HepG2 (cell line): ENCODE measurements at regions not wholly inside any gene's neighbourhood (a gene's known extent, or its start where the extent isn't known, plus 50 kb on each side); places are given as distances from the start of the nearest gene placed in this dataset.
"Not testable (repeated sequence)": the region's sequence is repeated elsewhere in the genome, so short reads cannot be mapped to it uniquely, and the experiment has no call there.

ENCODE experiments used
- ATAC-seq: fragments of 200-7000 bp; cut with Tn5 transposase; 3 replicates; pipeline ENCODE4 v1.9.1; 2020; ENCODE audit warnings: mild to moderate bottlenecking, moderate library complexity
- BruUV-seq: library from RNA; stranded (reverse); fragments of 400-500 nt; replicated peaks from 2 replicates; lab custom pipeline; 2021; lab: Mats Ljungman, UMichigan
- CTCF ChIA-PET: fragments of 300-600 bp; formaldehyde crosslinking; extraction: SDS; loops from one replicate; lab custom pipeline; 2021; ENCODE audit warnings: low total read pairs, inconsistent platforms, low intra/inter-chr PET ratio; lab: Yijun Ruan, JAX
- POLR2A ChIA-PET: fragments of 350-600 bp; sonication (Branson Sonifier 250); formaldehyde crosslinking; loops from one replicate; lab custom pipeline; 2020; ENCODE audit warnings: antibody characterized with exemption, inconsistent platforms; lab: Yijun Ruan, JAX
- DNase-seq: peaks from one replicate; pipeline ENCODE4 v3.0.0-alpha.2; 2015; ENCODE audit warnings: low spot score
- FAIRE-seq: peaks from 3 replicates; lab custom pipeline; 2011; peaks lifted over from hg19 to GRCh38; lab: Jason Lieb, UNC
- H2AFZ ChIP-seq: one replicate; pipeline ENCODE4 v1.6.1; 2011; ENCODE audit warnings: low read length, inconsistent platforms
- H3K27ac ChIP-seq: fragments of 300-600 bp; 3 replicates; pipeline ENCODE4 v1.8.0; 2011; ENCODE audit warnings: mixed run types, mild to moderate bottlenecking, mixed read lengths, low read length, inconsistent platforms; ENCODE audit not compliant: insufficient read depth; ENCODE audit errors: extremely low read length
- H3K27me3 ChIP-seq, 2 experiments: fragments of 200-600 bp in 1 of 2; 2 replicates in 1 of 2; 3 replicates in 1 of 2; pipeline versions ENCODE4 v1.6.0 to v1.8.0; 2011; ENCODE audit warnings: low read length in 2 of 2, mild to moderate bottlenecking in 2 of 2, moderate library complexity in 2 of 2, inconsistent platforms in 1 of 2; ENCODE audit not compliant: insufficient read depth in 2 of 2, control insufficient read depth in 1 of 2
- H3K36me3 ChIP-seq, 2 experiments: fragments of 200-600 bp in 1 of 2; replicated peaks in 1 of 2; 2 replicates in 1 of 2; 3 replicates in 1 of 2; pipeline versions ENCODE4 v1.5.1 to v1.8.0; 2011; ENCODE audit warnings: low read length in 2 of 2, inconsistent platforms in 1 of 2; ENCODE audit not compliant: insufficient read depth in 2 of 2, control insufficient read depth in 1 of 2
- H3K4me1 ChIP-seq: 2 replicates; pipeline ENCODE4 v1.5.1; 2012; ENCODE audit warnings: low read length, inconsistent platforms; ENCODE audit not compliant: insufficient read depth
- H3K4me2 ChIP-seq: 2 replicates; pipeline ENCODE4 v1.6.0; 2011; ENCODE audit warnings: low read depth, low read length, inconsistent platforms
- H3K4me3 ChIP-seq, 3 experiments: fragments of 200-600 bp in 1 of 3; sonication (generic), shearing (Covaris generic) in 1 of 3; replicated peaks in 1 of 3; 2 replicates each; pipeline ENCODE4 v1.5.1; 2011 to 2016; ENCODE audit warnings: low read length in 3 of 3, inconsistent platforms in 2 of 3, low read depth in 2 of 3, mild to moderate bottlenecking in 2 of 3, control low read depth in 1 of 3, mixed read lengths in 1 of 3; ENCODE audit not compliant: insufficient read depth in 1 of 3
- H3K79me2 ChIP-seq: one replicate; pipeline ENCODE4 v1.6.1; 2011; ENCODE audit warnings: low read length, inconsistent platforms; ENCODE audit not compliant: insufficient read depth
- H3K9ac ChIP-seq: 2 replicates; pipeline ENCODE4 v1.6.0; 2011; ENCODE audit warnings: mild to moderate bottlenecking, low read depth, low read length, inconsistent platforms; ENCODE audit not compliant: insufficient read depth
- H3K9me3 ChIP-seq: 2 replicates; pipeline ENCODE4 v1.5.1; 2012; ENCODE audit warnings: mild to moderate bottlenecking, low read length
- H4K20me1 ChIP-seq: 2 replicates; pipeline ENCODE4 v1.6.0; 2011; ENCODE audit warnings: inconsistent platforms, mild to moderate bottlenecking, low read length, moderate library complexity; ENCODE audit not compliant: insufficient read depth
- CAMTA2 ChIP-seq: sonication (generic); formaldehyde crosslinking; IDR thresholded peaks from 2 replicates; pipeline ENCODE4 v1.4.0; 2020; ENCODE audit warnings: mild to moderate bottlenecking, missing genetic modification reagents, borderline replicate concordance
- CENPT ChIP-seq: sonication (generic); formaldehyde crosslinking; IDR thresholded peaks from 2 replicates; pipeline ENCODE4 v1.8.0; 2022; ENCODE audit warnings: low read depth, mild to moderate bottlenecking, moderate library complexity, missing genetic modification reagents
- MAFF ChIP-seq: IDR thresholded peaks from 2 replicates; pipeline ENCODE4 v1.6.1; 2011; ENCODE audit warnings: low read depth, low read length, improper control_type of control experiment
- MAFK ChIP-seq, 2 experiments: IDR thresholded peaks in 1 of 2; conservative IDR thresholded peaks in 1 of 2; 2 replicates each; pipeline ENCODE4 v1.6.1; 2011; ENCODE audit warnings: improper control_type of control experiment in 2 of 2, low read length in 2 of 2
- WGBS: methylation state at CpG from one replicate; pipeline ENCODE4 v1.1.6; 2017; ENCODE audit warnings: low lambda C conversion rate; 5-methylcytosine and 5-hydroxymethylcytosine counted together
- in situ Hi-C: cut with HindIII; loops from 2 replicates; pipeline ENCODE4 v1.10.0; 2017; ENCODE audit warnings: low pct_unique_long_range_greater_than_20kb; ENCODE audit not compliant: extremely low pct_ligation_motif_present
- intact Hi-C: fragments of 100-400 bp; cut with micrococcal nuclease; formaldehyde crosslinking; loops from one replicate; pipeline ENCODE4 v1.10.0; 2022; ENCODE audit not compliant: unreplicated experiment

- ATAC-seq, H3K4me3 ChIP-seq, DNase-seq, FAIRE-seq, in situ Hi-C loops, H3K27ac ChIP-seq, POLR2A ChIA-PET, H3K4me2 ChIP-seq, CTCF ChIA-PET, H3K27me3 ChIP-seq, H3K79me2 ChIP-seq, H3K36me3 ChIP-seq, intact Hi-C loops, H4K20me1 ChIP-seq, H3K4me1 ChIP-seq, H3K9me3 ChIP-seq, H3K9ac ChIP-seq, BruUV-seq, H2AFZ ChIP-seq: not testable (repeated sequence)
- 33% methylated on average over 15 of the region's 15 CpGs for WGBS
- peak in 1 of 2 experiments; percentile 46; a peak in 2 of 4 replicates for TF ChIP-seq MAFK (conservative IDR thresholded peaks at IDR 0.05 in 1 of 2, IDR thresholded peaks at IDR 0.05 in 1 of 2; ENCODE audit: low read length in 2 of 2)
- TF ChIP-seq MAFF, result 0 out of 2 replicates have a peak, but pooled peaks have one; percentile 13
These were observed 281.3 kb upstream of the CHAC2 start for GRCh38 chr2:53486185-53486899.

- FAIRE-seq (no peak), DNase-seq (no peak), ATAC-seq (no peak)
- Histone ChIP-seq H3K9ac (no peak overlapping the region), H3K27me3 (no peaks in the 10 kb centered on the region; a peak in 1 of 5 replicates), H3K27ac (no peak overlapping the region), H3K79me2 (no peaks in the 10 kb centered on the region), H3K4me1 (no peaks in the 10 kb centered on the region), H4K20me1 (no peaks in the 10 kb centered on the region), H3K4me3 (no peak overlapping the region), H3K9me3 (no peaks in the 10 kb centered on the region), H3K4me2 (no peak overlapping the region), H3K36me3 (no peaks in the 10 kb centered on the region), H2AFZ (no peak overlapping the region)
- intact Hi-C loops, result no loop called here
- no peak for TF ChIP-seq CAMTA2 (CRISPR knock-in tag)
- TF ChIP-seq CENPT, result no peak
- BruUV-seq, result no TSS peak
- WGBS, result 2% methylated on average over 3 of the region's 3 CpGs
- CTCF ChIA-PET, result no interaction called here
- POLR2A ChIA-PET, result no interaction called here
- in situ Hi-C loops, result no loop called here
These were observed 282.4 kb upstream of the CHAC2 start for GRCh38 chr2:53485021-53485728.
